ENCODE measurements at regions not wholly inside any gene's neighbourhood (a gene's known extent, or its start where the extent isn't known, plus 50 kb on each side); places are given as distances from the start of the nearest gene placed in this dataset.

- TF ChIP-seq EZH2 (IDR thresholded peaks at IDR 0.05; ENCODE audit: borderline replicate concordance, low read depth, low read length, severe bottlenecking) (no peak), CTCF (IDR thresholded peaks at IDR 0.05; ENCODE audit: borderline replicate concordance, extremely low read depth, low read length, poor library complexity, severe bottlenecking) (no peak)
These were observed 731.0 kb downstream of the SLITRK6 start for GRCh38 chr13:85068231-85068630.
